IPS-18a (cell line): ENCODE measurements at regions not wholly inside any gene's neighbourhood (a gene's known extent, or its start where the extent isn't known, plus 50 kb on each side); places are given as distances from the start of the nearest gene placed in this dataset.

Experiments used
- H3K27ac ChIP-seq: one replicate; pipeline ENCODE4 v1.5.1; 2013; ENCODE audit warnings: low read length
- H3K27me3 ChIP-seq: one replicate; pipeline ENCODE4 v1.6.1; 2013; ENCODE audit warnings: mild to moderate bottlenecking, low read length; ENCODE audit not compliant: control insufficient read depth, insufficient read depth
- H3K36me3 ChIP-seq: one replicate; pipeline ENCODE4 v1.6.1; 2013; ENCODE audit warnings: low read depth, low read length; ENCODE audit not compliant: control insufficient read depth
- H3K4me1 ChIP-seq: one replicate; pipeline ENCODE4 v1.6.1; 2013; ENCODE audit warnings: low read depth, low read length; ENCODE audit not compliant: control insufficient read depth
- H3K4me3 ChIP-seq: one replicate; pipeline ENCODE4 v1.5.1; 2013; ENCODE audit warnings: low read length
- H3K9ac ChIP-seq: one replicate; pipeline ENCODE4 v1.6.1; 2013; ENCODE audit warnings: mild to moderate bottlenecking, low read length, moderate library complexity
- H3K9me3 ChIP-seq: one replicate; pipeline ENCODE4 v1.6.1; 2013; ENCODE audit warnings: low read depth, low read length; ENCODE audit not compliant: control insufficient read depth

DNA sequence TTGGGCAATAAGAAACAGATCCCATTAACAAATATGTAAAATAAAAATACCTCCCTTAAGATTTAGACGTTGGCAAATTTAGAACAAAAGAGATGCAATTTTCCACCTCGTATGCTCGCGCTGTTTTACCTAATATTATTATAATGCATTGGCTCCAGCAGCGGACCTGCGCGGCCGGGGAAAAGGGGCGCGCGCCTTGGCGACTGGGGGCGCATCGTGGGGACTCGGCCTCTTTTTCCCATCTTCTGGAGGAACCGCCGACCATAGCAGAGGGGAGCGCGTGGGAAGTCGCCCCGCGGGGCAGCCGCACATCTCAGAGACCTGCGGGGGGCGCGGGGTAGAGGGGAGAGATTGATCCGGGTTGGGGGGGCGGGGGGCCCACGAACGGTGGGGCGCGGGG is 139.4 kb upstream of the MKI67 start:
- H3K9me3 ChIP-seq = no peaks in the 10 kb centered on the region
- no peak overlapping the region for H3K4me3 ChIP-seq
- no peak overlapping the region for H3K9ac ChIP-seq
- H3K27me3 ChIP-seq = peaks cover 7% of the 10 kb centered on the region
- no peak overlapping the region for H3K27ac ChIP-seq
- H3K36me3 ChIP-seq = no peaks in the 10 kb centered on the region
- peaks cover 22% of the 10 kb centered on the region for H3K4me1 ChIP-seq

DNA sequence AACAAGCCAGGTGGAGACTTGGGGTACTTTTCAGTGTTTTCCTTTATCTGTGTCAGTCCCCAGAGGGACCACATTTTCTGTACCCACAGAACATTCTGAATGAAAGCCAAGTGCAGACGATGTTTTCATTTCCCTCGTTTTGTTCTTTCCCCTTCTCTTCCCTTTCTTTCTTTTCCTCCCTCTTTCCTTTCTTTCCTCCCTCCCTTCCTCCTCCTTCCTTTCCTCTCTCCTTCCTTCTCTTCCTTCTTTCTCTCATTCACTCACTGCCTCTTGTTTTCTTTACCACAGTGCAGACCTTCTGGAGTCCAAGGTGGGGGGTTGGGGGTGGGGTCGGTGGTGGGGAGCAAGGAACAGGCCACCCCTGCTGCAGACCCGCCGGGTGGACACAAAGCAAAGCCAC is 141.4 kb upstream of the MKI67 start:
- no peak overlapping the region for H3K9ac ChIP-seq
- H3K4me1 ChIP-seq = peaks cover 22% of the 10 kb centered on the region
- no peaks in the 10 kb centered on the region for H3K9me3 ChIP-seq
- no peaks in the 10 kb centered on the region for H3K36me3 ChIP-seq
- no peak overlapping the region for H3K27ac ChIP-seq
- H3K4me3 ChIP-seq = no peak overlapping the region
- H3K27me3 ChIP-seq = peaks cover 7% of the 10 kb centered on the region

DNA sequence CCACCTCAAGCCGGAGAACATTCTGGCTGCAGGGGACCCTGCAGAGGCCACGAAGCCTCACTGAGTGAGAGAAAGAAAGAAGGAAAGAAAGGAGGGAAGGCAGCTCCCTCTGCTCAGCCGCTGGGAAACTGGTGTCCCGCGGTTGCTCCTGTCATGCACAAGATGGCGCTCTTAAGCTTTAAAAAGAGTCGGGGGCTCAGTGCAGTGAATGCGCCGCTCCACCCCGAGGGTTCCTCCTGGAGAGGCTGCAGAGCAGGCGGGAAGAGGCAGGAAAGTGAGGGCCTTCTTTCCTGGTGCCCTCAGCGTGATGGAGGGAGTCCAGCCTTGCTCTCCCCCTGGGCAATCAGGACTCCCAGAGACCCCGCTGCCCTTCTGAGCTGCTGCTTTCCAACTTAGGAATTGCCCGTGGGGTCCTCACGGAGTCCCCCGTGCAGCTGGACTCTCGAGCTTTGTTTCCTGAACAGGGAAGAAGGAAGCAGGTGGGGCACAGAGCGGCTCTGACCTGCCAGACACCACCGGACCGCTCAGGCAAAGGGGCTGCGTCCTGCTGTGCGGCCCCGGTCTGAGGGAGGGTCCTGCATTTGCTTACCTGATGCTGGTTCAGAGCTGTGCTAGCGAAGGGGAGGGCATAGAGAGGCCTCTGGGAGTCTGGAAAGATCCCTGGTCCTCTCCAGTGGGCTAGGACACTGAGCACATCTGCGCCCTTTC is 141.9 kb upstream of the MKI67 start:
- H3K36me3 ChIP-seq = no peaks in the 10 kb centered on the region
- H3K4me3 ChIP-seq = no peak overlapping the region
- H3K4me1 ChIP-seq = peaks cover 22% of the 10 kb centered on the region
- no peak overlapping the region for H3K9ac ChIP-seq
- no peak overlapping the region for H3K27ac ChIP-seq
- no peaks in the 10 kb centered on the region for H3K9me3 ChIP-seq
- H3K27me3 ChIP-seq = peaks cover 4% of the 10 kb centered on the region

DNA sequence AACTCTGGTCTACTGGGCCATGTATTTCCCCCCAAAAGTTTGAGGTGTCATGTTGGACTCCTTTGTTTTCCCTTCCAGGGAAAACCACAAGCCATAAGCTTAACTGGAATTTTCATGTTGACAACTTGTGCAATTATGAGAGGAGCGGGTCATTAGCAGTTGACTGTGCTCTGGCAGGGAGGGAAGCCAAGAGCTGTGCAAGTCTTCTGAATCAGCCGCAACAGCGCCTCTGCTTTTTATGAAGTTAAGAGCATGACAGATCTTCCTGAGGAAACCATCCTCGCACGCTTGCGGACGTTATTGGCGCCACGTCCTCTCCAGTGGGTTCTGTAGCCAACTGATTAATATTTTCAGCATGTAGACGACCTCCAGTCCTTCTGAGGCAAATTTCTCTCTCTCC is 148.7 kb upstream of the MKI67 start:
- H3K27ac ChIP-seq = no peak overlapping the region
- no peaks in the 10 kb centered on the region for H3K27me3 ChIP-seq
- H3K9me3 ChIP-seq = no peaks in the 10 kb centered on the region
- H3K9ac ChIP-seq = no peak overlapping the region
- H3K4me3 ChIP-seq = no peak overlapping the region
- no peaks in the 10 kb centered on the region for H3K36me3 ChIP-seq
- no peaks in the 10 kb centered on the region for H3K4me1 ChIP-seq

DNA sequence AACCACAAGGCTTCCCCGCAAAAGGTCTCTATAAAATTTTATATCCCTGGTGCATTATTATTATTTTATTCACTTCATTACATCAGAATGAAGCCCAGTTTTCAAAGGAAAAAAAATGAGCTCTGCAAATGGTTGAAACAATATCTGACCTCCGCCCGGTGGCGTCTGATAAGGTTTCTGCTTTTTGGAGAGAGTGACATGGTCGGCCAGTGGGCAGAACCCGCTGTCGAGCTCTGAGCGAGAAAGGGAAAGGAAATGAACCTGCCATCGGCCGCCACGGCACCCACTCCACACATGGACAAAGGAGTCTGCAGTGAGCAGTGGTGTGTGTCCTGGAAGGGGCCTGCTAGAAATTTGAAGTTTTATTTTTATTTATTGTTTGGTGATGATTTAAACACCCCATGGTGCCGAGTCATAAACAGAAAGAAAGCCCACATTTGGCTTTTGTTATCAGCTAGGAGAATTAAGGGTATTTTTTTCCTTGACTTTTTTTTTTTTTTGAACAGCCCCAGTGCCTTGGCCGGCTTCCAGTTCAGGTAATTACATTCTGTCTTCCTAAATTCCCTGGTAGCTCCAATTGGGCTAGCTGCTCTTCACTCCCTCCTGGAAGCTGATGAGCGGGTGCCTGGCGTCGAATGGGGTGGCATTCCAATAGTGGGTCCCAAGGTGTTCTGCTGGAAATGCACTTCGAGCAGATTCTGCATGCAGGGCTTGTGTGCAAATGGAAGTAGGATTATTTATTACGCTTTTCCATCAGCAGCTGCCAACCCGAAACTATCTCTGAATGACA is 149.4 kb upstream of the MKI67 start:
- Histone ChIP-seq H3K4me3 (no peak overlapping the region), H3K4me1 (no peaks in the 10 kb centered on the region), H3K27me3 (no peaks in the 10 kb centered on the region), H3K27ac (no peak overlapping the region), H3K9me3 (no peaks in the 10 kb centered on the region), H3K36me3 (no peaks in the 10 kb centered on the region), H3K9ac (no peak overlapping the region)

DNA sequence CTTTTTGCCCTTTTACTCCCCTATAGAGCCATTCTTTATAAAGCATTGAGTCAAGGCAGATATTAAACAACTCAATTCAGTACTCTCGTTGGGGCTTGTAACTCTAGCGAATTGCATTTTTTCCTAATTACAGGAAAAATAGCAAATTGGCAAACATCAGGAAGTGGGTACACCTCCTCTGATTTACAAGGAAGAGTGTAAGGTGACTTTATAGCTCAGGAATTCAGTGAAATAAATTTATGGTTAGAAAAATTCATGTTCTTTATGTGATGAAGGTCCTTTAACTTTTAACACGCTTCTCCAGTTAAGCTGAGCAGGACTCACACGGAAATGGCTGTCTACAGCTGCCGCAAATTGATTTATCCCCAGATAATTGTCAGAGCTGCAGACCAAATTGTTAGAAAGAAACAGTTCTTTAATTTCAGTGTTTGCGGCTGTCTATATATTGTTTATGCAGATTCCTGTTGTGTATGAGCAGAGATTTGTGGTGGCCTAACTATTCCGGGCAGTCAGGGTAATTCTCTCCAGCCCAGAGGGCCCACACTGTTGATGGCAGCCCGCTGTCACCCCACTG is 151.1 kb upstream of the MKI67 start:
- Histone ChIP-seq H3K27ac (no peak overlapping the region), H3K9me3 (no peaks in the 10 kb centered on the region), H3K9ac (no peak overlapping the region), H3K4me1 (no peaks in the 10 kb centered on the region), H3K36me3 (no peaks in the 10 kb centered on the region), H3K27me3 (no peaks in the 10 kb centered on the region), H3K4me3 (no peak overlapping the region)

DNA sequence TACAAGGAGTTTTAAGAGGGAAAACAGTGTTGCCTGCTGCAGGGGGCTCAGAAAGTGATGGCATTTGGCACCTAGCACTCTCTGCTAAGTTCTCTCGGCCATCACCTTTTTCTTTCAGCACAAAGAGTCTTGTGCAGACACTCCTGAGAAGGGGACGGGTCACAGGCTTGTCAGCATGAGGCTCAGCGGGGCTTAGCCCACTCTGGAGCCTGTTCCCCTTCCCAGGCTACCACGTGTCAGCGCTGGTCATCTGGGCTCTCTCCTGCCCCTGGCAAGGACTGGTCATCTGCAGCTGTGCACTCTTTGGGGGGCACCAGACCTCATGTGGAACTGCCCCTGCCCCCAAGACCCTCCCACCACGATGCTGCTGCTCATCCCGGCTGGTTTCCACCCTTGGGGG is 152.1 kb upstream of the MKI67 start:
- Histone ChIP-seq H3K4me3 (no peak overlapping the region), H3K9me3 (no peaks in the 10 kb centered on the region), H3K27me3 (no peaks in the 10 kb centered on the region), H3K27ac (no peak overlapping the region), H3K4me1 (no peaks in the 10 kb centered on the region), H3K9ac (no peak overlapping the region), H3K36me3 (no peaks in the 10 kb centered on the region)

DNA sequence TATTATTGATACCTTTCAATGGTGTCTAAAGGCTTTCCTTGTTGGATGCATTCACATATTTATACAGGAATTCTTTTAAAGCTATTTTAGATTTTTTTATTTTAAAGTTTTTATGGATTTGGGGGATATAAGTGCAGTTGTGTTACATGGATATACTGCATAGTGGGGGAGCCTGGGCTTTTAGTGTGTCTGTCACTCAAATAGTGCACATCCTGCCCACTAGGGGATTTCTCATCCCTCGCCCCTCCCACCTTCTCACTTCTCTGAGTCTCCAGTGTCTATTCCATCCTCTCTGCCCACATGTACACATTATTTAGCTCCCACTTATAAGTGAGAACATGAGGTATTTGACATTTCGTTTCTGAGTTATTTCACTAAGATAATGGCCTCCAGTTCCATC is 154.0 kb upstream of the MKI67 start:
- Histone ChIP-seq H3K9ac (no peak overlapping the region), H3K9me3 (no peaks in the 10 kb centered on the region)

DNA sequence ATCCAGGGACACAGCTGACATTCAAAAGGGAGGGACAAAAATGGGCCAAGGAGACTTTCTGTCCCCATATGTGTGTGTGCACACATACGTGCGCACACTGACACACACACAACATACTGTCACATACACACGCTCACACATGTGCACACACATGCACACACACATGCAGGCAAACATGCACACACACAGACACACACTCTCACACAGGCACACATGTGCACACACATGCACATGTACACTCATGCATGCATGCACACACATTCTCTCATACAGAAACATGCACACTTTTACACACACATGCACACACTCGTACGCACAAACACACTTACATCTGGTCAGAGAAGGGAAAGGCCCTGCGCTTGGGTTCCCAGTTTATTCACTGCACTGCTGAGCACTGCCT is 155.1 kb upstream of the MKI67 start:
- no peak overlapping the region for H3K9ac ChIP-seq
- H3K9me3 ChIP-seq = no peaks in the 10 kb centered on the region
- H3K4me1 ChIP-seq = no peaks in the 10 kb centered on the region
- H3K4me3 ChIP-seq = no peak overlapping the region
- no peak overlapping the region for H3K27ac ChIP-seq
- peaks cover 16% of the 10 kb centered on the region for H3K27me3 ChIP-seq
- H3K36me3 ChIP-seq = no peaks in the 10 kb centered on the region

More for the DNA sequence above, 154.0 kb upstream of the MKI67 start:
- no peak overlapping the region for H3K4me3 ChIP-seq
- no peaks in the 10 kb centered on the region for H3K4me1 ChIP-seq
- H3K36me3 ChIP-seq = no peaks in the 10 kb centered on the region
- peaks cover 6% of the 10 kb centered on the region for H3K27me3 ChIP-seq
- no peak overlapping the region for H3K27ac ChIP-seq

DNA sequence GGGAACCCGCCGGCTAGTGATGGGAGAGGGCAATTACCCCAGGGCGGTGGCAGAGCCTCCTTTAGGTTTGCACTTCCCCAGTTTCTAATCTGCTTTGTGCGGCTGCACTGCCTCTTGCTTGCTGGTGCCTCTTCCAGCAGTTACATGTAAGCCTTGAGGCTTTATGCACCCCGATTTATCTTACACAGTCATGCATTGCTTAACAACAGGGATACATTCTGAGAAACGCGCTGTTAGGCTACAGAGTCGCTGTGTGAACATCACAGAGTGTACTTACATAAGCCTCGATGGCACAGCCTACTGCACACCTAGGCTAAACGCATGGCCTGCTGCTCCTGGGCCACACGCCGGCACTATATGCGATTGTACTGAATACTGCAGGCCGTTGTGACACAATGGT is 155.6 kb upstream of the MKI67 start:
- Histone ChIP-seq H3K27ac (no peak overlapping the region), H3K27me3 (peaks cover 20% of the 10 kb centered on the region), H3K4me3 (no peak overlapping the region), H3K4me1 (no peaks in the 10 kb centered on the region), H3K9ac (no peak overlapping the region), H3K9me3 (no peaks in the 10 kb centered on the region), H3K36me3 (no peaks in the 10 kb centered on the region)

DNA sequence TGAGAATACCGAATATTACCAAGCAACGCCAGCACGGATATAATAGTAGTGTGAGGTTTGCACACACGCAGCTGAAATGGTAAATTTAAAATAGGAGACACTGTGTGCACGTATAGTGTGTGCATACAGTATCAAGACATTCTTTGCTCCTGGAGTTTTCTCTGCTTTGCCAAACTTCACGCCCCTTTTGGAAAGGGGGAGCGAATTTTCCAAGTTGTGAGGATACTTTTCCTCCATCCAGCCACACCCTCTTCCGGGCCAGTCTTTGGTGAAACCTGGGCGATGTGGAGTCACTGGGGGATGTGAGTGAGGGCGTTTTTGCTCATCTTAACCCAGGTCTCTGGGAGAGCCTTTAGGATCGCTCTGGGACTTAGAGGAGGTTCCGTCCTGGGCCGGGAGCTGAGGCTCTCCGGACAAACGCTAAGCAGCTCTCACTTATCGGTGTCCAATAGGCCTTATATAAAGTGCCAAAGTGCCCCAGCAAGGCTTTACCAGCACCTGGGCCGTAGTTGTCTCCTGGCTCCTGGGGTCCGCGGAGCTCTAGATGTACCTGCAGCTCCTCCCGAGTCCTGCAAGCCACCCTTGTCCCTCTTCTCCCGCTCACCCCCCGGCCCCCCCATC is 160.0 kb upstream of the MKI67 start:
- Histone ChIP-seq H3K4me1 (peaks cover 3% of the 10 kb centered on the region), H3K27ac (no peak overlapping the region), H3K9me3 (peaks cover 3% of the 10 kb centered on the region), H3K36me3 (no peaks in the 10 kb centered on the region), H3K9ac (no peak overlapping the region), H3K4me3 (peak overlapping the region; percentile 40), H3K27me3 (peaks cover 41% of the 10 kb centered on the region)
